Ishikawa (cell line): ENCODE measurements at regions not wholly inside any gene's neighbourhood (a gene's known extent, or its start where the extent isn't known, plus 50 kb on each side); places are given as distances from the start of the nearest gene placed in this dataset.

ENCODE experiments used
- CEBPB ChIP-seq: IDR thresholded peaks from 2 replicates; pipeline ENCODE4 v1.6.1; 2012
- CREB1 ChIP-seq: IDR thresholded peaks from 2 replicates; pipeline ENCODE4 v1.6.1; 2012; ENCODE audit warnings: low read depth
- EGR1 ChIP-seq: IDR thresholded peaks from 2 replicates; pipeline ENCODE4 v1.6.1; 2012
- EP300 ChIP-seq: IDR thresholded peaks from 2 replicates; pipeline ENCODE4 v1.6.1; 2012; ENCODE audit warnings: borderline replicate concordance
- FOXM1 ChIP-seq: IDR thresholded peaks from 2 replicates; pipeline ENCODE4 v1.6.1; 2012; ENCODE audit warnings: low read depth, borderline replicate concordance
- NFIC ChIP-seq: IDR thresholded peaks from 2 replicates; pipeline ENCODE4 v1.6.1; 2012
- RAD21 ChIP-seq: IDR thresholded peaks from 2 replicates; pipeline ENCODE4 v1.6.1; 2012; ENCODE audit warnings: low read depth
- TAF1 ChIP-seq: IDR thresholded peaks from 2 replicates; pipeline ENCODE4 v1.6.1; 2012; ENCODE audit warnings: low read depth, mild to moderate bottlenecking
- TCF12 ChIP-seq: IDR thresholded peaks from 2 replicates; pipeline ENCODE4 v1.6.1; 2012; ENCODE audit warnings: low read depth
- TEAD4 ChIP-seq: IDR thresholded peaks from 2 replicates; pipeline ENCODE4 v1.6.1; 2012
- YY1 ChIP-seq: IDR thresholded peaks from 2 replicates; pipeline ENCODE4 v1.6.1; 2012; ENCODE audit warnings: low read depth
- ZBTB7A ChIP-seq: IDR thresholded peaks from 2 replicates; pipeline ENCODE4 v1.6.1; 2012; ENCODE audit warnings: low read depth
- TF ChIP-seq, protein P1 (sequence below): IDR thresholded peaks from 2 replicates; pipeline ENCODE4 v1.6.1; 2012
- TF ChIP-seq, protein P2 (sequence below): IDR thresholded peaks from 2 replicates; pipeline ENCODE4 v1.6.1; 2012; ENCODE audit warnings: low read depth, mild to moderate bottlenecking
- TF ChIP-seq, protein P3 (sequence below): IDR thresholded peaks from 2 replicates; pipeline ENCODE4 v1.6.1; 2012

DNA sequence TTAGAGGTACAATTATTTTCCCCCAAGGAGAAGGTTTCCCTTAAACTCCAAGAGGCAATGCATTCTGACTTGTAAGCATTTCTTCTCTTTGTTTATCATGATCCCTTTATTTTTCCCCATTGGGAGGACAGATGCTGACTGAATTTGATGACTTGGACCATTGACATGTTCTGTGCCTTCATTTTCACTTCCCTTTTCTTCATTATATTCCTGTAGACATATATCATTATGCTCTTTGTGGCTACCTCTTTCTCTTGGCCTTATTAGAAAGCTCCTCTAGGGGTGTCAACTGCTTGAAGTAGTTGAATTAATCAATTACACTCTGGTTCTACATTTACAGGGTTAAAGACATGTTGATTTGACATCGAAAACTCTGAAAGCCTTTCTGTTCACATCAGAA is 330.0 kb upstream of the DCC start:
- no peak for TF ChIP-seq CEBPB
- no peak for TF ChIP-seq TAF1
- TF ChIP-seq, protein P1, sequence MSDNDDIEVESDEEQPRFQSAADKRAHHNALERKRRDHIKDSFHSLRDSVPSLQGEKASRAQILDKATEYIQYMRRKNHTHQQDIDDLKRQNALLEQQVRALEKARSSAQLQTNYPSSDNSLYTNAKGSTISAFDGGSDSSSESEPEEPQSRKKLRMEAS: no peak
- TF ChIP-seq, protein P2, sequence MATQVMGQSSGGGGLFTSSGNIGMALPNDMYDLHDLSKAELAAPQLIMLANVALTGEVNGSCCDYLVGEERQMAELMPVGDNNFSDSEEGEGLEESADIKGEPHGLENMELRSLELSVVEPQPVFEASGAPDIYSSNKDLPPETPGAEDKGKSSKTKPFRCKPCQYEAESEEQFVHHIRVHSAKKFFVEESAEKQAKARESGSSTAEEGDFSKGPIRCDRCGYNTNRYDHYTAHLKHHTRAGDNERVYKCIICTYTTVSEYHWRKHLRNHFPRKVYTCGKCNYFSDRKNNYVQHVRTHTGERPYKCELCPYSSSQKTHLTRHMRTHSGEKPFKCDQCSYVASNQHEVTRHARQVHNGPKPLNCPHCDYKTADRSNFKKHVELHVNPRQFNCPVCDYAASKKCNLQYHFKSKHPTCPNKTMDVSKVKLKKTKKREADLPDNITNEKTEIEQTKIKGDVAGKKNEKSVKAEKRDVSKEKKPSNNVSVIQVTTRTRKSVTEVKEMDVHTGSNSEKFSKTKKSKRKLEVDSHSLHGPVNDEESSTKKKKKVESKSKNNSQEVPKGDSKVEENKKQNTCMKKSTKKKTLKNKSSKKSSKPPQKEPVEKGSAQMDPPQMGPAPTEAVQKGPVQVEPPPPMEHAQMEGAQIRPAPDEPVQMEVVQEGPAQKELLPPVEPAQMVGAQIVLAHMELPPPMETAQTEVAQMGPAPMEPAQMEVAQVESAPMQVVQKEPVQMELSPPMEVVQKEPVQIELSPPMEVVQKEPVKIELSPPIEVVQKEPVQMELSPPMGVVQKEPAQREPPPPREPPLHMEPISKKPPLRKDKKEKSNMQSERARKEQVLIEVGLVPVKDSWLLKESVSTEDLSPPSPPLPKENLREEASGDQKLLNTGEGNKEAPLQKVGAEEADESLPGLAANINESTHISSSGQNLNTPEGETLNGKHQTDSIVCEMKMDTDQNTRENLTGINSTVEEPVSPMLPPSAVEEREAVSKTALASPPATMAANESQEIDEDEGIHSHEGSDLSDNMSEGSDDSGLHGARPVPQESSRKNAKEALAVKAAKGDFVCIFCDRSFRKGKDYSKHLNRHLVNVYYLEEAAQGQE: no peak
- no peak for TF ChIP-seq CREB1
- TF ChIP-seq, protein P3, sequence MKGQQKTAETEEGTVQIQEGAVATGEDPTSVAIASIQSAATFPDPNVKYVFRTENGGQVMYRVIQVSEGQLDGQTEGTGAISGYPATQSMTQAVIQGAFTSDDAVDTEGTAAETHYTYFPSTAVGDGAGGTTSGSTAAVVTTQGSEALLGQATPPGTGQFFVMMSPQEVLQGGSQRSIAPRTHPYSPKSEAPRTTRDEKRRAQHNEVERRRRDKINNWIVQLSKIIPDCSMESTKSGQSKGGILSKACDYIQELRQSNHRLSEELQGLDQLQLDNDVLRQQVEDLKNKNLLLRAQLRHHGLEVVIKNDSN: no peak
- TF ChIP-seq TCF12: no peak
- TF ChIP-seq EP300: no peak
- no peak for TF ChIP-seq ZBTB7A
- TF ChIP-seq TEAD4: no peak
- no peak for TF ChIP-seq RAD21
- TF ChIP-seq NFIC: no peak
- TF ChIP-seq EGR1: no peak
- no peak for TF ChIP-seq YY1
- no peak for TF ChIP-seq FOXM1

DNA sequence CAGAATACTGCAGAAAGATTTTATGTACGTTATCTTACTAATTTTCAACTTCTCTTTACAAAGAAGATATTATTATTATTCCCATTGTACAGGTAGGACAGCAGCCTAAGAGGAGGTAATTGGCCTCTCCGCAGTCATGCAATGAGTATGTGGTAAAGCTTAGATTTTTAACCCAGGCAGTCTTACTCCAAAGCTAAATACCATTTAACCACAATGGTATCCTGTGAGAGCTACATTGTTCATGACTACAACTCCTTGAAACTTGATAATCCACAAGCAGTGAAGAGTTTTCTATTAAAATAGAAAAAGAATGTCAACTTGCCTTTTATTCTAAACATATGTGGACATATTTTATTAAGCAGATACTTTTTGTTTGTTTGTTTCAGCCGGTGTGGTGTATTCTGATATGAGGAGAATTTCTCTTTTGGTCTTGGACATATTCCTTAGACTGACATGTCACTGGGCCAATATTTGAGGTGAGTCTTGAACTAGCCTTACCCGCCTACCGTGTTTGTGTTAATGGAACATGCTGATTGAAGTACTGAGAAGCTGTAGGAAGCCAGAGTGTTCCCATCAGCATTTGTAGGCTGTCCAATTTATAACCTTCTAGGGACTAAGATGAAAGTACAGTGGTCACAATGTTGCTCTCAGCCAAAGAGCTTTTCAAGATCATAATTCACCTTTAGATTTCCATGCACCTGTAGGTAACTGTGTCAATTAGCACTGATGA is 293.9 kb upstream of the DCC start:
- TF ChIP-seq ZBTB7A (no peak), YY1 (no peak), RAD21 (no peak), TCF12 (no peak), TAF1 (no peak), NFIC (no peak), CREB1 (no peak), FOXM1 (no peak), TEAD4 (no peak), EP300 (no peak), EGR1 (no peak), CEBPB (no peak)
- TF ChIP-seq, protein P2: no peak
- TF ChIP-seq, protein P1: no peak
- TF ChIP-seq, protein P3: no peak

DNA sequence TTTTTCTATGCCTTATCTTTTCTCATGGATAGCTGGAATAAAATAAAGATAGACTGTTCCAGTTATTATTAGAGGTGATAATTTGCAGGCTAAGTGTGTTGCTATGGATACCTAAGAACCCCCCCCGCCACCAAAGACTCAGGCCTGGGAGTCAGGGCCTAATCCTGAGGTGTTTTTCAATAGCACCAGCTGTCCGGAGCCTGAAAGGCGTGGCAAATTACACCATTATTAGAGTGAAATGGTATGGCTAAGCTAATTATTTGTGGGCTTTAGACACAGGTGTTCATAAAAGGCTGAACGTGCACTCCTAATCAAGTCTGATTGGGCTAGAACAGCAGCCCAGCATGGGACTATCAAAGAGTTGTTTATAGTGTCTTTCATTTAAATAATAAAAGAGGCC is 293.2 kb upstream of the DCC start:
- TF ChIP-seq CREB1 (no peak), FOXM1 (no peak), ZBTB7A (no peak)

DNA sequence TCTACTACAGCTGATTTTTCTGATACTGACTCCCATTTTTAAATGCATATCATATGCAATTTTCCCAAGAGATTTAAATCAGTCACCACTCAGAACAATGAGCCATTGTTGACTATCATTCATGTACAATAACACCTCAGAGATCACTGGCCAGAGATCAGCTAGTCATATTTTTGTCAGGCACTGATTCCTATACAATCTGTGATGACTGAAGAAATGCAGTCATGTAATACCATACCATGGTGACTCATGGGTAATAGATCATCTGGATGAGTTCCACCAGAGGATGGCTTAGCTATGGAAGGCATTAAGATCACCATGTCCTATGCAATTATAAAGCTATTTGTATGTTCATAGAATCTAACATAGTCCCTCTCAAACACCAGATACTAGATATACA is 285.7 kb upstream of the DCC start:
- TF ChIP-seq TAF1 (no peak), CEBPB (no peak)

DNA sequence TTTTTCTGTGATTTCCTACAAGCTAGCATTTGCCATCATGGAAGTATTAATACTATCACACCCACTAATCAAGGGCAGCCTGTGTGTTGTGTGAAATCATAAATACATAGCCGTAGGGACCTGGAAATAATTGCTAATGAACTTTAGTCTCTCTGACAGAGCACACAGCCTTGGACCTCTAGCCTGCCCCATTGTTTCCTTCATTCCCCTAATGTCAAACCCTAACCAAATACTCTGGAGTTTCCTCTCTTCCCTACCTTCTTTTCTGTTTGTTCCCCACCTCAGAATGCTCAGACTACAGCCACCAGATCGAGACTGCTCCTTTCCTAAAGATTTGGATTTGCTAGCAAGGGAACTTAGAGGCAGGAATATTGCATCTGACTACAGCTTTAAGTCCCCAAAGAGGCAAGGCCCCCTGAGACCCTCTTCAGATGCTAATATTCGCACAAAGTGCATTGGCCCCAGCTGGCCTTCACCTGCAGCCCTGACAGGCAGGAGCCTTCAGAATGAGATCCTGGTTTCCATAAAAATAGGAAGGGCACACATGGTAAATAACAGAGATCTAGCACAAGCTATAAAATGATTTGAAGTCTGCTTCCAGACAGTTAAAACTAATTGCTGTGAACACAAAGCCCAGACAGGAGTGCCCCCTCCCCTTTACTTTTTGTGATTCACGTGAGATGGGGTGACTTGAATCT is 279.2 kb upstream of the DCC start:
- TF ChIP-seq YY1 (no peak), RAD21 (no peak), TAF1 (no peak), ZBTB7A (no peak)
- TF ChIP-seq, protein P1: no peak
- TF ChIP-seq, protein P2: no peak
